ENCODE measurements at regions not wholly inside any gene's neighbourhood (a gene's known extent, or its start where the extent isn't known, plus 50 kb on each side); places are given as distances from the start of the nearest gene placed in this dataset.
"Not testable (repeated sequence)": the region's sequence is repeated elsewhere in the genome, so short reads cannot be mapped to it uniquely, and the experiment has no call there.

DNA sequence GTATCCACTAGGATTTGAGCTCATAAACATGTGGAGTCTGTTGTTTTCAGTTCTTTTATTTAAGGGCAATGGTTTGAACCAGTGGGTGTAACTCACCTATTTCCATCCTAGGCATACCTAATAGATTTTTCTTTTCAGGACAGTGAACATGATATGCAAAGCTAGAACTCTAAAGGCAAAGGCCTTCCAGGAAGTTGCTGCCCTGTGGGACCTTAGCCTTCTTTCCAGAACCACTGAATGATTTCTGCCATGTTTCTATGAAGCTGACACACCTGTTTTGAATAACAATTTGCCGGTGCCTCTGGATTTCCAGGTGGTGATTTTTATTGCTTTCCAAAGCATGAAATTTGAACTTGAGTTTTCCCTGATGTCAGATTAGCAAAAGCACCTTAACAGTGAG, 372.9 kb upstream of the FAR2 start:
- no peak for DNase-seq

DNA sequence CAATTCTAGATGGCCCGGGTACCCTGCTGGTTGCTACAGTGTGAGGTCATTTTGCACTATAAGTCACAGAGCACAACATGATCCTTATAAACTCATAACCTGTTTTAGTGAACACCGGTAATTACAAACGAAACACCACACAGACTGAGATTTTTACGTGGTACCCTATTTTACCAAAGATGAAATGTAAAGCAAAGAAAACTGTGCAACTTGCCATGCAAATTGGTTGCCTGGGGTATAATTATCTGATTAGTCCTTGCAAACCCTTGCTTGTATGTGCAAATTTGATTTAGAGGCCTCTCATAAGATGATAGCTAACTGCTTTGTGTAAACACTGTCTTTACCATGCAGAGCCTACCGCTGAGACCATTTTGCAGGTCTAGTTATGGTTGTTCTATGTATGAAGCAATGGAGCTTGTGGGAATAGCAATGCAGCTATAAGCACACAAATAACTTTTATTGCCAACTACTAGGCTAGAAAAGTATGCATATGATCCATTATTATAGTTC, 372.1 kb upstream of the FAR2 start:
- no peak for DNase-seq

DNA sequence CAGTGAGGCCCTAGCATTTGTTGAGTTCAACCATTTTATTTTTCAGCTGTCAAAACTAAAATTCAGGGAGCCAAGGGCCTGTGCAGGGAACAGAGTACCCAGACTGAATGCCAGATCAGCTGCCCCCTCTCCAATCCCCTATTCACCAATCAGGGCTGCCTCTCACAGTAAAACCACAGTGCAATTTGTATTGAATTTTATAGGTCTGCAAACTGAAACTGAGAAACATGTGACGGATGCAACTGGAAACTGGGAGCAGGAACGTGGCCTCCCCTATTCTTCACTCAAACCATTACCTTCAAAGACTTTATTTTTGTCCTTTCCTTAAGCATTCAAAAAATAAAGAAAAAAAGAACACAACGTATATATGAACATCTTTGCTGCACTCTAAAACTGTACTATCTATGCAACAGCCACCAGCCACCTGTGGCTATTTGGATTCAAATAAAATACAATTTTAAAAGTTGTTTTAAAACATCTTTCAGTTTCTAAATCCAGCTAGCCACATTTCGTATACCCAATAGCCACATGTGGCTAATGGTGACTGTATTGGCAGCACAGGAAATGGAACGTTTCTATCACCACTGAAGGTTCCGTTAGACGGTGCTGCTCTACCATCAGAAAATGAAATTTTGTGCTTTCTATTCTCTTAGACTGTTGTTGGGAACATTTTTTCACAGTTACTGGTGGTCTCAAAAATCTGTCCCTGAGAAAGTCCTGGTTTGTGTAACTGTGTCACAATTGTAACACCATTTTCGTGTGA, 371.3 kb upstream of the FAR2 start:
- no peak for DNase-seq

DNA sequence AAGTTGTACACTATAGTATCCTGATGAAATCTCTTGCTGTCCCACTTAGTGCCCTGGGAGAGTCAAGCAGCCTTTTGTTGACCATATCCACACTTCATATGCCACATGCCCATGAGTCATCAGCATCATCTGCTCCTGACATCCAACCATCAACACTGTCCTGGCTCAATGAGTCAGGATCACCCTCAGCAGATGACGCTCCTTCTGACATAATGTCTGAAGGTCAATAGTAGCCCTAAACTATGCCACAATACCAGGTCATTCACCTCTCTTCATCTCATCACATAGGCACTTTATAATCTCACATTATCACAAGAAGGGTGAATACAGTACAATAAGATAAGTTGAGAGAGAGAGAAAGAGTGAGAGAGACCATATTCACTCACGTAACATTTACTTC, 369.0 kb upstream of the FAR2 start:
- no peak for DNase-seq

DNA sequence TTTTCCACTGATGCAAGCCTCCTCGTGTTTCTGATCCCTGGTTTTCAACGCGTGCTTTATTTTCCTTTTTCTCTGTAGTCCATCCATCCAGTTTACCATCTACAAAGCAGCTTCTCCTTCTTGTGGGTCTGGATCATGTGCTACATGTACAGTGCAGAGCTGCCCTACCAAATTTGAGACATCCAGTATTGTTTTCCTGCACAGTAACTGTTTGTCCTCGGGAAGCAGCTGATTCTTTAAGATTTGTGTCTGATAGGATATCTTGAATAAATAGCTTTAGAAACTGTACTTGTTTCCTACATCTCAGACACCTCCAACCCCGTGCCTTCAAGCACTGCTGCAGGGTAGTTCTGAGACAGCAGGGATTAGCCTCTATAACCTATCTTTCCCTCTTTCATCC, 368.1 kb upstream of the FAR2 start:
- DNase-seq = no peak

- no peak for DNase-seq
Measured at GRCh38 chr12:28781671-28782652, 367.1 kb upstream of the FAR2 start.

GRCh38 chr12:28782812-28783211, 366.3 kb upstream of the FAR2 start:
- DNase-seq = no peak

GRCh38 chr12:28787151-28787550, 361.9 kb upstream of the FAR2 start:
- no peak for DNase-seq

GRCh38 chr12:28788256-28788655, 360.8 kb upstream of the FAR2 start:
- not testable (repeated sequence) for DNase-seq

DNA sequence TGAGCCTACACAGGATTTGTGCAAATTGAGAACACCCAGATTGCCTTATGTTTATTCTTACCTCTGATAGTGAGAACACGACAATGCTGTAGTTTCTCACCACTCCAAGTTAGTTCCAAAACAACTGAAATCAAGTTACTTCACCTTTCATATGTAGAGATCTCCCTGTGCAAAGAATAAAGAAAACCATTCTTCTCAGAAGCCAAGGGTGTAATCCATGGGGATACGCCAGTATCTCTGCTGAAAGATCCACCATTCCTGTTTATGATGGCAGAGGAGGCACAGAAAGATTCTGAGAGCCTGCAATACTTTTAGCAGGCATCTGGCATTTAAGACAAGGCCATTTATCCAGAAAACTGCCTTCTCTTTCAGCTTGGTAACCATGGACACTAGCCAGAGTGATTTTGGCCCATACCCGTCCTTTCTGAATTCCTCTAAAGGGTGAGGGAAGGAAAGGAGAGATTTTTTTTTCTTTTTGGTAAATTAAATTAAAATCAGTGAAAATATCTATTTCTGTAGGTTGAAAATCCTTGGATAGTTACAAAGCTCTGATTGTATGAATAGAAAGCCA, 355.4 kb upstream of the FAR2 start:
- DNase-seq = no peak

DNA sequence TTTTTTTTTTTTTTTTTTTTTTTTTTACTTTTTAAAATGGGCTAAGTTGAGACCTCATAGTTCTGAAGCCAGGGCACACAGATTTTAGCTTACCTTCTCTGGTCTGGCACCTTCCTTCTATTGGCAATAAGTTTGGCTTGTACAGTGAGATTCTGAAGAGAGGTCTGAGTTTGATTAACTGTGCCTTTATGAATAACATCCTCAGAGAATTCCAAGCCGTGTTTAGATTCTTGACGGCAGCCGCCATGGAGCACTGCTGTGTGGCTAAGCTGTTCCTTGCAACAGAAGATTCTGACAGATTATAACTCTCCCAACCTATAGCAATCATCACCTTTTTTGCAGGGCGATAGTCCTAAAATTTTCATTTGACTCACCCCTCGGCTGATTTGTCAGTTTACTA, 354.9 kb upstream of the FAR2 start:
- DNase-seq = peak; percentile 5

- DNase-seq = peak; percentile 10
Measured at GRCh38 chr12:28794786-28795185, 354.3 kb upstream of the FAR2 start.

DNA sequence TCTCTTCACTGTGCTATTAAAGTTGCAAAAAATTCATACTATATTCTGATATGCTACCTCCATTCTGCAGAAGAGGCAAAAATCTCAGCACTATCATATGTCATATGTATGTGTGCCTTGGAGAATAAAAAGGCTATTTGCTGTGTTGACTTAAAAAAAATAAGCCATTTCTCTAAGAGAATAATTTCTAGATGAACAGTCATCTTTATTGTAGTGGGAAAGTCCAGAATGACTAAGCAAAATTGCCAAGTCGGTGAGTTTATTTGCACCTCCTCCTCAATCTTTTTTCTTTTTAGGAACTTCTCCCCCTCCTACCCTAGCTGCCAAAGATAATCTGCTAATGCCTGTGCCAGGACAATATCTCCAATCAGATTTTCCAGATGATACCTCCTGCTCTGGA, 353.8 kb upstream of the FAR2 start:
- DNase-seq = no peak

DNA sequence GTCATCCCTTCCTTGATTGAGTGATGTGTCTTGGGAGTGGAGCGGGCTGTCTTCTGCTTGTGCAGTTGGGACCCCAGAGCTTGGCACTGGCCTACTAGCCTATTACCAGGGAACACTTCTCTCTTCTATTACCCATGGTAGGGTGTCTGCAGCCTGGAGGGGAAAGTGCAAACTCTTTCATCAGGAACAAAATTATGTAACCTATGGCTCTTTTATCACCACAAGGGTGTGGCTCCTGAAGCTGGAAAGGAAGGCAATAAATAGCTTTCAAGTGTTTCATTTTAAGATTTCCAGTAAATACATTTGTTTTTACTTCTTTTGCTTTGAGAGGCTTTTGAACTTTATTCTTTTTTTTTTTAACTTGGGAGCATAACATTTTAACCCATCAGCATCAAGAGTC, 349.7 kb upstream of the FAR2 start:
- DNase-seq = no peak

DNA sequence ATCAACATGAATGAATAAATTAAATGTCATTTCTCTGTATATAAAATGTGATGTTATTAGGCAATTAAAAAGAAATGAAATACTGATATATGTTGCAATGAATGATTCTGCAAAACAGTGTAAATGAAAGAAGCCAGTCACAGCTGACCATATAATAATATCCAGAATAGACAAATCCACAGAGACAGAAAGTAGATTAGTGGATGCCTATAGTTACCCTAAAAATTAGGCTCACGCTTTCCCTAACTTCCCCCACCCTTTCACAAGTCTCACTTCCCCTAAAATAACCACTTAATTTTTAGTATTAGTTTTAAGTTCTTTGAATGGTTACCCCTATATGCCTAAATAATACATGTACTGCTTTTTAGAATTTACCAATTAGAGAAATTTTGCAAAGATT, 348.9 kb upstream of the FAR2 start:
- DNase-seq = no peak

- peak; percentile 82 for DNase-seq
Measured at GRCh38 chr12:28802706-28803438, 346.2 kb upstream of the FAR2 start.

- no peak for DNase-seq
Measured at GRCh38 chr12:28807535-28807934, 341.5 kb upstream of the FAR2 start.

DNA sequence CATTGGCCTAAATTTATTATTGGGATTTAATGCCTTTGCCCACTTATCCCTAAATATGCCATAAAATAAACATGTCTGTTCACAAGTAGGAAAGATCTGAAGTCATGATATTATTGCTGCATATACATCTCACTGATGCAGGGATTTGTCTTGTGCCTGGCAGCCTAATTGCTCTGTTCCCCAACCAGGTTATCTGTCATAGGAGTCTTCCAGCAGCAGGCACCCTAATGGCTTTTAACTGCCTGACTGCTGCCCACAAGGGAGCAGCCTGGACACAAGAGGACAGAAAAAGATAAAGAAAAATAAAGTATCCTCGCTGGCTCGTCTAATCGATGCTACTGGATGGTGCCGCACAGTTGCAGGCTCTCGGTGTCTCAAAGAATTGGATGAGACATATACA, 337.6 kb upstream of the FAR2 start:
- no peak for DNase-seq

DNA sequence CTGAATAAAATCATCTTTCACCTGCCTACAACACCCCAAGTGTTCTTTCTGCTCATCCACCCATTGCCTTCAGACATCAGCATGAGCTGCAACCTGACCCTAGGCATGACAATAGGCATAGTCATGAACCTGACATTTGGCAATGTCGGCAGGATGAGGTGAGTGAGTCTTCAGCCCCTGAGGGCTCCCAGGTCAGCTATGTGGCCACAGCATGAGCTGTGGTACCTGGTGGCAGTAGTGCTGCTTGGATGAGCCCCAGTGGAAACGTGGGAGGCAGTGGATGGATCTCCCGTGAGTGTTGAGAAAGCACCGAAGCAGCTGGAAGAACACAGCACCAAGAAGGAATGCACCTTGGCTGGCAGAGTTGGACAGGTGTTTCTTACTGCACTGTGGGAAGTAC, 334.8 kb upstream of the FAR2 start:
- no peak for DNase-seq

- DNase-seq = no peak
Measured at GRCh38 chr12:28817524-28817923, 331.6 kb upstream of the FAR2 start.

- no peak for DNase-seq
Measured at GRCh38 chr12:28824193-28824846, 324.8 kb upstream of the FAR2 start.

GRCh38 chr12:28824849-28825248, 324.2 kb upstream of the FAR2 start:
- no peak for DNase-seq
